Nucleus accumbens (tissue), 56 donors: ENCODE measurements at regions not wholly inside any gene's neighbourhood (a gene's known extent, or its start where the extent isn't known, plus 50 kb on each side); places are given as distances from the start of the nearest gene placed in this dataset.
"Not testable (repeated sequence)": the region's sequence is repeated elsewhere in the genome, so short reads cannot be mapped to it uniquely, and the experiment has no call there.

Source experiments
- DNase-seq, 56 donors: peaks; one replicate each; lab custom pipeline; 2025; lab: John Stamatoyannopoulos, UW

GRCh38 chr3:98644168-98644567, 50.8 kb upstream of the CPOX start:
- DNase-seq: no peak

GRCh38 chr3:98645039-98645438, 51.6 kb upstream of the CPOX start:
- no peak for DNase-seq

- no peak for DNase-seq
Observed at GRCh38 chr3:98646680-98647079, 53.3 kb upstream of the CPOX start.

- DNase-seq: no peak
Observed at GRCh38 chr3:98647197-98647596, 53.8 kb upstream of the CPOX start.

GRCh38 chr3:98650971-98651779, 57.8 kb upstream of the CPOX start:
- DNase-seq: no peak

- no peak for DNase-seq
Observed at GRCh38 chr3:98651780-98652077, 58.3 kb upstream of the CPOX start.

DNA sequence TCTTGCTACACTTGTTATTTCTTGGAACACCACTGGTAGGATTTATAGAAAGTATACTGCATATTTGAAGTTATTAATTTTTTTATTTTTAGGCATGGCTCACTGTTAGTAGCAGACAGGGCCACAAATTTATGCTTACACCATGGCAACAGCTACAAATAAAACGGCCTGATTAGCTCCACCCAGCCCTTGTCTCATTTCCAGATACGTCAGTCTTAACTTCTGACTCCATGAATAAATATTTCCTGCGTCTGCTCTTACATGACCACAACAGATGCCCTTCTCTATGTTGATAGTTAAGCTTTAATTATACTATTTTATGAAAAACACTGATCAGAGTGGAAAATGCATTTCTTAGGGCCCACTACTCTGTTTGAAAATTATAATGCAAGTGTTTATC, 62.3 kb upstream of the CPOX start:
- DNase-seq: no peak

- peak in 2 of 56 donors; percentile 7 to 28 for DNase-seq
Observed at GRCh38 chr3:98657457-98657856, 64.0 kb upstream of the CPOX start.

- no peak for DNase-seq
Observed at GRCh38 chr3:98662699-98663098, 69.3 kb upstream of the CPOX start.

DNA sequence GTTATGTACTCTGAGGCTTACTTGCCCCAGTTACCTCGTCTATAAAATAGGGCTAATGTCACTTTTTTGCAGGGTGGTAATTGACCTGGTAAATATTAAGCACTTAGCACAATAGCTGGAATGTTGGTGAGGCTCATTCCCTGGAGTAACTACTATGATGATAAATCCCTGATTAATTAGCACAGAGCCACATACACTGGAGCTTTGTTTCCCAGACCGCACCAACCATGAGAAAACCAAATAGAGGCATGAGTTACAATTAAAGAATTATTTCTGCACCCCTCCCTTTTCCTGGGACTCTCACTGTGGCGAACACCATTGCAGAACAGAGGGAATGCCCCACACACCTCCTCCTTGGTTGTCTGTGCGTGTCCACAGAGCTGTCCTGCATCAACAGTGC, 76.6 kb upstream of the CPOX start:
- DNase-seq: no peak

- DNase-seq: no peak
Observed at GRCh38 chr3:98679986-98680385, 83.2 kb upstream of the ST3GAL6 start.

GRCh38 chr3:98680723-98681122, 82.4 kb upstream of the ST3GAL6 start:
- DNase-seq: no peak

GRCh38 chr3:98681486-98681885, 81.7 kb upstream of the ST3GAL6 start:
- DNase-seq: no peak

DNA sequence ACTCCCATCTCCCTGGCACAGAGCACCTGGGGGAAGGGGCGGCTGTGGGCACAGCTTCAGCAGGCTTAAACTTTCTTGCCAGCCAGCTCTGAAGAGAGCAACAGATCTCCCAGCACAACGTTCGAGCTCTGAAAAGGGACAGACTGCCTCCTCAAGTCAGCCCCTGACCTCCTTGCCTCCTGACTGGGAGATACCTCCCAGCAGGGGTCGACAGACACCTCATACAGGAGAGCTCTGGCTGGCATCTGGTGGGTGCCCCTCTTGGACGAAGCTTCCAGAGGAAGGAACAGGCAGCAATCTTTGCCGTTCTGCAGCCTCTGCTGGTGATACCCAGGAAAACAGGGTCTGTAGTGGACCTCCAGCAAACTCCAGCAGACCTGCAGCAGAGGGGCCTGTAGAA, 80.7 kb upstream of the ST3GAL6 start:
- DNase-seq: not testable (repeated sequence)

- DNase-seq: no peak
Observed at GRCh38 chr3:98688363-98688762, 74.8 kb upstream of the ST3GAL6 start.

DNA sequence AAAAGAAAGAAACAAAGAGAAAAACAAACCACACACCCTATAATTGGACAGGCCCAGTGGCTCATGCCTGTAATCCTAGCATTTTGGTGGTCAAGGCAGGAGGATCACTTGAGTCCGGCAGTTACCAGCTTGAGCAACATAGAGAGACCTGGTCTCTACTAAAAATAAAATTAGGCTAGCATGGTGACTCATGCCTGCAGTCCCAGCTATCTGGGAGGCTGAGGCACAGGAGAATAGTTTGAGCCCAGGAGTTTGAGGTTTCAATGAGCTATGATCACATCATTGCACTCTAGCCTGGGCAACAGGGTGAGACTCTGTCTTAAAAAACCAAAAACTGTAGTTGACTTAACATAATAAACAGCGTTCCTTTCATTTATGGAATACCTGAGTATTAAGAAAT, 72.3 kb upstream of the ST3GAL6 start:
- DNase-seq: no peak

DNA sequence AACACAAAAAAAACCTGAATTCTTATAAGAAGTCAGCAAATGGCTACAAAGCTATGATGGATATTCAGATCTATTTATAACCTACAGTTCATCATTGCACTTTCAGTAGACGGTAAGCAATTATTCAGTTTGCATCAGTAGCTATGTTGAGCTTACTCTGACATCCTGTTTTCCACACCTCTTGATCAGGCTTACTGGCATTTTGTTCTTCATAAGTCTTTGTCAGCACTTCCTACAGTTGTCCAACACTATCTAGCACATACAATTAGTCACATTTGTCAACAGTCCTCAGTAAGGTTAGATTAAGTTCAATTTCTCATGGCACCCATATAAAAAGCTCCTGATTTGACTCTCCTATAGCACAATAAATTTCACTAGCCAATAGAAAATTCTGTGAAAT, 71.2 kb upstream of the ST3GAL6 start:
- DNase-seq: no peak

- no peak for DNase-seq
Observed at GRCh38 chr3:98692787-98693473, 70.2 kb upstream of the ST3GAL6 start.

- DNase-seq: no peak
Observed at GRCh38 chr3:98695796-98696195, 67.3 kb upstream of the ST3GAL6 start.

DNA sequence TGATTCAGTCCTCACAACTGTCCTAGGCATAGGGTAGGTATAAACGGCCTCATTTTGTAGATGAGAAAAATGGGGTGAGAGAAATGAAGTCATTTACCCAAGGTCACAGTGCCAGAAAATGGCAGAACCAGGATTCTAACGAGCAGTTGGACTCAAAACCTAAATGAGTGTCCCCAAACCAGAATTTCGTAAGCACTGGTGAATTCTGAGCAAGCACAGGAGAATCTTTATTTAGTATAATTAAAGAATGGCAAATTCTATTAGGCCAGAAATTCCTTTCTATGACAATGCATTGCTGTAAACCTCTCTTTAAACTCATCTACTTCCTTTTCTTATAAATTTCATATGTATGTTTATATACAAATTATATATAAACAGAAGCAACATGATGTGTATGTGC, 66.8 kb upstream of the ST3GAL6 start:
- DNase-seq: not testable (repeated sequence)

GRCh38 chr3:98697225-98697624, 65.9 kb upstream of the ST3GAL6 start:
- no peak for DNase-seq

DNA sequence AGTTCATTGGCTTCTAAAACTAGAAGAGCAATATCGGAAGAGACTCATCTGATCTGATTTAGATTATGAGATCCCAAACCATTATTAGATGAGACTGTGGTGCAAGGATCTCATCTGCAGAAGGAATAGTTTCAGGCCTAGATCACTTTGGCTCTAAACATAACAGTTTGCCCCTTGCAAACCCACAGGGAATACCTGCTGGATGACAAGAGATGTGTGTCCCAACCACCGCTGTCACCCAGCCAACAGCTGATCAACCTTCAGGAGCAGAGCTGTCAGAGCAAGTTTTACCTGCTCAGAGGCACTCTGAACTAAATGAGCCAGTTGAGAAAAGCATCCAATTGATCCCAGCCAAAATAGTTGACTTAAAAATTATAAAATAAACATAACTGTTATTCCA, 64.0 kb upstream of the ST3GAL6 start:
- DNase-seq: no peak
